ENCODE measurements at regions not wholly inside any gene's neighbourhood (a gene's known extent, or its start where the extent isn't known, plus 50 kb on each side); places are given as distances from the start of the nearest gene placed in this dataset.

DNA sequence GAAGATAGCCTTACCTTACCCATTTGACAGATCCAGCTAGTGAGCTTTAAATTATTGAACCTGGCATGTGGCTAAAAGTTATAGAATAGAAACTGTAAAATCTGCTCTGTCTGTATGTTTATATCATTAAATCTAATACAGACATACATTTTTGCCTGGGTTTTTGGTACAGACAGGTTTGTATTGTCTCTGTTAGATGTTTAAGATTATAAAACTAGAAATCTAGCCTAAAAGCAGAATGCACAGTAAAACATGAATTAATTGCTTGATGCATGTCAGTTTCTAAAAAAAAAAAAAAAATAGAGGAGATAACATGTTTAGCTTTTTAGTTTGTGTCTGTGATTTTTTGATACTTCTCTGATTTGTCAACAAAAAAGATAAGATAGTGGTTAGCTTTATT, 477.6 kb upstream of the LRRC7 start:
- TF ChIP-seq, protein P1, sequence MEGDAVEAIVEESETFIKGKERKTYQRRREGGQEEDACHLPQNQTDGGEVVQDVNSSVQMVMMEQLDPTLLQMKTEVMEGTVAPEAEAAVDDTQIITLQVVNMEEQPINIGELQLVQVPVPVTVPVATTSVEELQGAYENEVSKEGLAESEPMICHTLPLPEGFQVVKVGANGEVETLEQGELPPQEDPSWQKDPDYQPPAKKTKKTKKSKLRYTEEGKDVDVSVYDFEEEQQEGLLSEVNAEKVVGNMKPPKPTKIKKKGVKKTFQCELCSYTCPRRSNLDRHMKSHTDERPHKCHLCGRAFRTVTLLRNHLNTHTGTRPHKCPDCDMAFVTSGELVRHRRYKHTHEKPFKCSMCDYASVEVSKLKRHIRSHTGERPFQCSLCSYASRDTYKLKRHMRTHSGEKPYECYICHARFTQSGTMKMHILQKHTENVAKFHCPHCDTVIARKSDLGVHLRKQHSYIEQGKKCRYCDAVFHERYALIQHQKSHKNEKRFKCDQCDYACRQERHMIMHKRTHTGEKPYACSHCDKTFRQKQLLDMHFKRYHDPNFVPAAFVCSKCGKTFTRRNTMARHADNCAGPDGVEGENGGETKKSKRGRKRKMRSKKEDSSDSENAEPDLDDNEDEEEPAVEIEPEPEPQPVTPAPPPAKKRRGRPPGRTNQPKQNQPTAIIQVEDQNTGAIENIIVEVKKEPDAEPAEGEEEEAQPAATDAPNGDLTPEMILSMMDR (IDR thresholded peaks at IDR 0.05 in 4 of 5, conservative IDR thresholded peaks at IDR 0.05 in 1 of 5) = no peak
- TF ChIP-seq POLR2A (IDR thresholded peaks at IDR 0.05) = no peak

All from gastrocnemius medialis (tissue), 4 donors.